OCI-LY3 (cell line): ENCODE measurements at regions not wholly inside any gene's neighbourhood (a gene's known extent, or its start where the extent isn't known, plus 50 kb on each side); places are given as distances from the start of the nearest gene placed in this dataset.

Experiments
- H2AFZ ChIP-seq: fragments of 200-600, 300-600 bp; shearing (Covaris generic); 2 replicates; pipeline ENCODE4 v1.6.0; 2014; ENCODE audit warnings: antibody characterized with exemption, low read depth, low read length
- H3K27ac ChIP-seq: fragments of 200-600, 300-600 bp; sonication (generic); 2 replicates; pipeline ENCODE4 v1.5.1; 2014; ENCODE audit warnings: mild to moderate bottlenecking, low read length, moderate library complexity, mixed read lengths
- H3K27me3 ChIP-seq: fragments of 200-600, 300-600 bp; sonication (generic); 2 replicates; pipeline ENCODE4 v1.6.1; 2014; ENCODE audit warnings: low read depth, low read length, mixed read lengths
- H3K36me3 ChIP-seq: fragments of 200-600, 300-600 bp; sonication (generic); replicated peaks from 2 replicates; pipeline ENCODE3; 2014; ENCODE audit warnings: low read depth, low read length, mixed read lengths
- H3K4me1 ChIP-seq: fragments of 300-600, 200-600 bp; sonication (generic); 2 replicates; pipeline ENCODE4 v1.6.1; 2014; ENCODE audit warnings: low read length, mixed read lengths
- H3K4me2 ChIP-seq: fragments of 200-600, 300-600 bp; sonication (generic); 2 replicates; pipeline ENCODE4 v1.6.1; 2014; ENCODE audit warnings: low read length, mixed read lengths
- H3K4me3 ChIP-seq: fragments of 300-600, 200-600 bp; sonication (generic); 2 replicates; pipeline ENCODE4 v1.5.1; 2014; ENCODE audit warnings: antibody characterized with exemption, mild to moderate bottlenecking, low read length, moderate library complexity
- H3K79me2 ChIP-seq: fragments of 300-600, 200-600 bp; shearing (Covaris generic); 2 replicates; pipeline ENCODE4 v1.6.1; 2014; ENCODE audit warnings: mild to moderate bottlenecking, low read length, mixed read lengths
- H3K9ac ChIP-seq: fragments of 300-600, 200-600 bp; shearing (Covaris generic); 2 replicates; pipeline ENCODE4 v1.6.0; 2014; ENCODE audit warnings: mild to moderate bottlenecking, low read length, moderate library complexity
- H3K9me3 ChIP-seq: fragments of 200-600, 300-600 bp; shearing (Covaris generic); 2 replicates; pipeline ENCODE4 v1.6.1; 2014; ENCODE audit warnings: low read length, mixed read lengths; ENCODE audit not compliant: insufficient read depth
- H4K20me1 ChIP-seq: fragments of 200-600, 300-600 bp; sonication (generic); 2 replicates; pipeline ENCODE4 v1.6.1; 2016; ENCODE audit warnings: low read length, mixed read lengths; ENCODE audit not compliant: insufficient read depth
- CTCF ChIP-seq: fragments of 200-600, 300-600 bp; sonication (generic); IDR thresholded peaks from 2 replicates; pipeline ENCODE4 v1.5.1; 2014; ENCODE audit warnings: antibody characterized with exemption, low read length, low read depth
- EZH2phosphoT487 ChIP-seq: fragments of 200-600 bp; shearing (Covaris generic); IDR thresholded peaks from 2 replicates; pipeline ENCODE4 v1.6.1; 2018; ENCODE audit warnings: antibody characterized with exemption, mixed run types, low read depth

GRCh38 chr6:53982366-53983050 lies 128.7 kb upstream of the MLIP start:
- H3K27me3 ChIP-seq: peaks cover 17% of the 10 kb centered on the region
- no peak overlapping the region for H3K27ac ChIP-seq
- no peak overlapping the region for H3K9ac ChIP-seq
- H2AFZ ChIP-seq: no peak overlapping the region
- H3K4me2 ChIP-seq: no peak overlapping the region
- no peaks in the 10 kb centered on the region for H3K79me2 ChIP-seq
- no peaks in the 10 kb centered on the region for H3K36me3 ChIP-seq
- H4K20me1 ChIP-seq: no peaks in the 10 kb centered on the region
- peaks cover 5% of the 10 kb centered on the region for H3K4me1 ChIP-seq
- no peaks in the 10 kb centered on the region for H3K9me3 ChIP-seq
- no peak overlapping the region for H3K4me3 ChIP-seq
- TF ChIP-seq EZH2phosphoT487 (no peak), CTCF (no peak)

DNA sequence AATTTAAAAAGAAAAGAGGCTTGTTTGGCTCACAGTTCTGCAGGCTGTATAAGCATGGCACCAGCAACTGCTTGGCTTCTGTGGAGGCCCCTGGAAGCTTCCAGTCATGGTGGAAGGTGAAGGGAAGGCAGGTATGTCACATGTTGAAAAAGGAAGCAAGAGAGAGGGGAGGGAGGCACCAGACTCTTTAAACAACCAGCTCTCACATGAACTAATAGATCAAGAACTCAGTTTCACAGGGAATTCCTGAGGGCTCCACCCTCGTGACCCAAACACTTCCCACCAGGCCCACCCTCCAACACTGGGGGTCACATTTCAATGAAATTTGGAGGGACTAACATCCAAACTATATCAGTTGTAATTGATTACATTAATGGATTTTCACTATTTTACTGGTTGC lies 127.9 kb upstream of the MLIP start:
- Histone ChIP-seq H3K9ac (no peak overlapping the region), H3K4me2 (no peak overlapping the region), H3K9me3 (no peaks in the 10 kb centered on the region), H3K27me3 (peaks cover 17% of the 10 kb centered on the region), H2AFZ (no peak overlapping the region), H3K27ac (no peak overlapping the region), H4K20me1 (no peaks in the 10 kb centered on the region), H3K4me3 (no peak overlapping the region), H3K36me3 (no peaks in the 10 kb centered on the region), H3K4me1 (peaks cover 5% of the 10 kb centered on the region), H3K79me2 (no peaks in the 10 kb centered on the region)
- TF ChIP-seq EZH2phosphoT487 (no peak), CTCF (no peak)

DNA sequence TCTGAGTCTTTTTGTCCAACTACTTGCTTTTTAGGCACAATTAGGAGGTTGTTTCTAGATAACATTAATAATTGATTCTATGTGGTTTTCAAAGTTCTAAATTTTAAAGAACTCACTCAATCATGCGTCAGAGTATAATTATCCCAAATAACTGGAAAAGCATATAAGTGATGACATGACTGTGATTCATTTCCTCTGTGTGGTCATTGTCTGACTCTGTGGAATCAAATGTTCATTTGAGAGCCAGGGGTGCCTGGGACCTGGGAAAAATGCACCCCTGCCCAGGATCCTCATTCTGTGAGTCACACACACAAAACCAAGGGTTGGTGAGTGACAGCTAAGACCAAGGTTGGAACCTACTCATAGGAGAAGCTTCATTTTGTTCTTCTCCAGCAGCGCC lies 127.1 kb upstream of the MLIP start:
- no peak overlapping the region for H3K4me2 ChIP-seq
- no peaks in the 10 kb centered on the region for H3K79me2 ChIP-seq
- H4K20me1 ChIP-seq: no peaks in the 10 kb centered on the region
- H3K9ac ChIP-seq: no peak overlapping the region
- TF ChIP-seq CTCF (no peak), EZH2phosphoT487 (no peak)
- H3K4me1 ChIP-seq: peaks cover 5% of the 10 kb centered on the region
- no peak overlapping the region for H3K4me3 ChIP-seq
- no peak overlapping the region for H3K27ac ChIP-seq
- no peak overlapping the region for H2AFZ ChIP-seq
- no peaks in the 10 kb centered on the region for H3K9me3 ChIP-seq
- H3K36me3 ChIP-seq: no peaks in the 10 kb centered on the region
- H3K27me3 ChIP-seq: peaks cover 17% of the 10 kb centered on the region

GRCh38 chr6:53984581-53984980 lies 126.7 kb upstream of the MLIP start:
- Histone ChIP-seq H3K79me2 (no peaks in the 10 kb centered on the region), H2AFZ (no peak overlapping the region), H3K9ac (no peak overlapping the region), H3K36me3 (no peaks in the 10 kb centered on the region), H4K20me1 (no peaks in the 10 kb centered on the region), H3K4me1 (peaks cover 5% of the 10 kb centered on the region), H3K9me3 (no peaks in the 10 kb centered on the region), H3K4me2 (no peak overlapping the region), H3K27me3 (peaks cover 17% of the 10 kb centered on the region), H3K4me3 (no peak overlapping the region), H3K27ac (no peak overlapping the region)
- TF ChIP-seq EZH2phosphoT487 (no peak), CTCF (no peak)
